AG10803 (cell line): ENCODE measurements at regions not wholly inside any gene's neighbourhood (a gene's known extent, or its start where the extent isn't known, plus 50 kb on each side); places are given as distances from the start of the nearest gene placed in this dataset.
"Not testable (repeated sequence)": the region's sequence is repeated elsewhere in the genome, so short reads cannot be mapped to it uniquely, and the experiment has no call there.

Experiments used
- DNase-seq: peaks from one replicate; pipeline ENCODE4 v3.0.0; 2010; ENCODE audit warnings: low read depth
- H3K4me3 ChIP-seq: 2 replicates; pipeline ENCODE4 v1.5.1; 2011; ENCODE audit warnings: mild to moderate bottlenecking, low read length, control low read depth
- TF ChIP-seq, protein P1 (sequence below): conservative IDR thresholded peaks from 2 replicates; pipeline ENCODE4 v1.5.1; 2011; ENCODE audit warnings: mild to moderate bottlenecking, low read length, control low read depth, inconsistent platforms

DNA sequence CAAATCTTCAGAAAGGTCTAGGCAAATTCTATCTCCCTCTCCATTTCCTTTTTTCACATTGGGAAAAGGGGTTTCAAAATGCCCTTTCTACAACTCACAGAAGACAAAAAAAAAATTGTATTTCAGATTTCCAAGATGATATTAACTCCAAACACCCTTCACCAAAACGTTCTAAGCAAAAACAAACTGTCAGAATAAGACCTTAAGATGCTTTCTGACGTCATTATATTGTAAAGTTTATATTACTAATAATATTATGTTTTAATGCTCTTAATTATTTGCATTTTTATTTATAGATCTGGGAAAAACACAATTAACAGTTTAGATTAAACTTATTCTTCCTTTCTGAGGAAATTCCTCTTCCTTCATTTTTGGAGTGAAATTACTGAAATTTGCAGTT is 624.2 kb downstream of the GALC start:
- no peak overlapping the region for H3K4me3 ChIP-seq
- TF ChIP-seq, protein P1, sequence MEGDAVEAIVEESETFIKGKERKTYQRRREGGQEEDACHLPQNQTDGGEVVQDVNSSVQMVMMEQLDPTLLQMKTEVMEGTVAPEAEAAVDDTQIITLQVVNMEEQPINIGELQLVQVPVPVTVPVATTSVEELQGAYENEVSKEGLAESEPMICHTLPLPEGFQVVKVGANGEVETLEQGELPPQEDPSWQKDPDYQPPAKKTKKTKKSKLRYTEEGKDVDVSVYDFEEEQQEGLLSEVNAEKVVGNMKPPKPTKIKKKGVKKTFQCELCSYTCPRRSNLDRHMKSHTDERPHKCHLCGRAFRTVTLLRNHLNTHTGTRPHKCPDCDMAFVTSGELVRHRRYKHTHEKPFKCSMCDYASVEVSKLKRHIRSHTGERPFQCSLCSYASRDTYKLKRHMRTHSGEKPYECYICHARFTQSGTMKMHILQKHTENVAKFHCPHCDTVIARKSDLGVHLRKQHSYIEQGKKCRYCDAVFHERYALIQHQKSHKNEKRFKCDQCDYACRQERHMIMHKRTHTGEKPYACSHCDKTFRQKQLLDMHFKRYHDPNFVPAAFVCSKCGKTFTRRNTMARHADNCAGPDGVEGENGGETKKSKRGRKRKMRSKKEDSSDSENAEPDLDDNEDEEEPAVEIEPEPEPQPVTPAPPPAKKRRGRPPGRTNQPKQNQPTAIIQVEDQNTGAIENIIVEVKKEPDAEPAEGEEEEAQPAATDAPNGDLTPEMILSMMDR = no peak
- no peak for DNase-seq

GRCh38 chr14:87360246-87360645 is 632.7 kb downstream of the GALC start:
- not testable (repeated sequence) for DNase-seq, H3K4me3 ChIP-seq

DNA sequence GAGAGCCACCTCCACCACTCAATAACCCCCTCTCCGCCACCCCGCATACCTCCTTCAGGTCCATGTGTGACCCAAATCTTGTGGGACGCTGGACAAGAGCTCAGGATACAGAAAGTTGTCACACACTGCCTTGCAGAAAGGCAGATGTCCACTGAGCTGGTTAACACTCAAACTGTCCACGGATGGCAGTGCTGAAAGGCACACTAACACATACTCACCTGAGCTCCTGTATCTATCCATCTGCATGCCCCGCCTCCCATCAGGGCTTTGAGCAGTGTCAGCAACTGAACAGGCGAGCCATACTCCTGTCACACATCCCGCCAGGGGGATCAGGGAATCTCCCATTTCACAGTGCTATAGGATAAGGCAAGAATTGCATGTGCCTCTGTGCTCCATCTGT is 642.0 kb downstream of the GALC start:
- TF ChIP-seq, protein P1 = no peak
- DNase-seq = no peak
- H3K4me3 ChIP-seq = no peak overlapping the region

DNA sequence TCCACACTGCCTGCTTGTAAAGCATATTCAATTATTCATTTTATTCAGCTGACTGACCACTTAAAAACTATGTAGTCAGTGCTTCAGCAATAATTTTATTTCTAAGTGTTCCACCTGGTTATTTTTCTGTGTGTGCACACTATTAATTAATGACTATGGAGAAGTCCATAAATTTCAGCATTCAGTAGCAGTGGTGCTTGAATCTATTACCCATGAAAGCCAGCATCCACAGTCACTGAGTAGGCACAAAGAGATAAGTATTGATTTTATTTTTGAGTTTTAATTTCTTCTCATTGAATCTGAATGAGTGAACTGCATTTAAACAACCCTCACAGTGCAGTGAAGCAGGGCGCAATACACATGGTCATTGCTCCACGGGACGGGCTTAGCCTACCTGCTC is 643.1 kb downstream of the GALC start:
- no peak overlapping the region for H3K4me3 ChIP-seq
- TF ChIP-seq, protein P1 = no peak
- no peak for DNase-seq

GRCh38 chr14:87343652-87344051 is 649.3 kb downstream of the GALC start:
- TF ChIP-seq, protein P1 = no peak
- no peak for DNase-seq
- H3K4me3 ChIP-seq = no peak overlapping the region

- TF ChIP-seq, protein P1 = peak; percentile 48
- DNase-seq = peak; percentile 26
- no peak overlapping the region; the same call in none of the 2 replicates for H3K4me3 ChIP-seq
Measured at GRCh38 chr14:87334997-87335685, 657.8 kb downstream of the GALC start.

DNA sequence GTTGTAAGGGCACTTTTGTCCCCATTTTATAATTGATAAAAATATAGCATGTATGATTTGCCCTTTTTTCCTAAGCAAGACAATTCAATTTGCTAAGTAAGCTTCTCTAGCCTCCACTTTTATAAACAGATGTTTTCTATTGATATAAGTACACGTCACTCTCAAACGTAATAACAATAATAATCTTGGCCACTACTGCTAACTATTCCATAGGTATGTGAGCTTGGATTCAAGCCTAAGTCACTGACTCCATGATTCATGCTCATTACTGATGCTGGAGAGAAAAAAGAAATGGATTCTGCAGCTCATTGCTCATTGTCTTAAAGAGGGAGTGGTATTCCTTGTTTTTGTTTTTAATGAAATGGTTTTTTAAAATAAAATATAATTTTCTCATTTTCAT is 661.0 kb downstream of the GALC start:
- DNase-seq = peak; percentile 63
- TF ChIP-seq, protein P1 = no peak

More for the DNA sequence above, 661.0 kb downstream of the GALC start:
- no peak overlapping the region for H3K4me3 ChIP-seq
